HCT116 (cell line): ENCODE measurements at regions not wholly inside any gene's neighbourhood (a gene's known extent, or its start where the extent isn't known, plus 50 kb on each side); places are given as distances from the start of the nearest gene placed in this dataset.
"Not testable (repeated sequence)": the region's sequence is repeated elsewhere in the genome, so short reads cannot be mapped to it uniquely, and the experiment has no call there.

Experiments used
- ATAC-seq: fragments of 200-7000 bp; cut with Tn5 transposase; 2 replicates; pipeline ENCODE4 v1.9.1; 2020; ENCODE audit warnings: mild to moderate bottlenecking, moderate library complexity
- BruUV-seq: library from RNA; stranded (reverse); fragments of 400-500 nt; replicated peaks from 2 replicates; lab custom pipeline; 2021; lab: Mats Ljungman, UMichigan
- CTCF ChIA-PET: fragments of 300-600 bp; sonication (Branson Sonifier 250); formaldehyde crosslinking; loops from one replicate; lab custom pipeline; 2021; ENCODE audit warnings: antibody characterized with exemption; lab: Charles Lee
- POLR2A ChIA-PET: fragments of 300-600, 350-600 bp; sonication (Branson Sonifier 250); formaldehyde crosslinking; loops from one replicate; lab custom pipeline; 2021; ENCODE audit warnings: antibody characterized with exemption; lab: Charles Lee
- RAD21 ChIA-PET, 2 experiments: fragments of 300-600 bp; sonication (Branson Sonifier 250); formaldehyde crosslinking; loops; one replicate each; lab custom pipeline; 2023; ENCODE audit warnings: low total read pairs in 2 of 2; ENCODE audit not compliant: uncharacterized antibody in 2 of 2, unreplicated experiment in 2 of 2, low non-redundant PET in 1 of 2; lab: Charles Lee
- DNase-seq: peaks from one replicate; pipeline ENCODE4 v3.0.0-alpha.2; 2010; ENCODE audit warnings: low read depth, low spot score
- H2AFZ ChIP-seq: fragments of 200-600 bp; shearing (Covaris generic), sonication (generic); 2 replicates; pipeline ENCODE4 v1.6.1; 2017; ENCODE audit warnings: low read depth, mixed run types, mixed read lengths, antibody characterized with exemption, low read length; ENCODE audit not compliant: poor library complexity, severe bottlenecking
- H3K27ac ChIP-seq: 2 replicates; pipeline ENCODE4 v1.5.1; 2012; ENCODE audit warnings: low read depth, low read length
- H3K27me3 ChIP-seq: fragments of 200-600 bp; sonication (generic); 2 replicates; pipeline ENCODE4 v1.6.1; 2016; ENCODE audit warnings: mixed run types, low read length, mixed read lengths; ENCODE audit not compliant: insufficient read depth
- H3K36me3 ChIP-seq, 2 experiments: fragments of 200-500 bp in 1 of 2; fragments of 200-600 bp in 1 of 2; sonication (Bioruptor generic) in 1 of 2; sonication (generic) in 1 of 2; 2 replicates each; pipeline versions ENCODE4 v1.5.1 to v1.6.1; 2014 to 2016; ENCODE audit warnings: low read length in 2 of 2, inconsistent platforms in 1 of 2, mixed read lengths in 1 of 2, mixed run types in 1 of 2; ENCODE audit not compliant: insufficient read depth in 2 of 2, control insufficient read depth in 1 of 2
- H3K4me1 ChIP-seq, 2 experiments: fragments of 200-600 bp in 1 of 2; sonication (generic) in 1 of 2; 2 replicates each; pipeline versions ENCODE4 v1.5.1 to v1.6.1; 2012 to 2017; ENCODE audit warnings: low read length in 2 of 2, inconsistent platforms in 1 of 2, mild to moderate bottlenecking in 1 of 2, mixed read lengths in 1 of 2, mixed run types in 1 of 2, moderate library complexity in 1 of 2; ENCODE audit not compliant: insufficient read depth in 2 of 2, control insufficient read depth in 1 of 2
- H3K4me2 ChIP-seq: fragments of 200-600 bp; sonication (generic); 2 replicates; pipeline ENCODE4 v1.6.1; 2017; ENCODE audit warnings: mixed run types, low read length, mixed read lengths
- H3K4me3 ChIP-seq, 2 experiments: fragments of 200-600 bp in 1 of 2; sonication (generic) in 1 of 2; replicated peaks in 1 of 2; 2 replicates each; pipeline ENCODE4 v1.5.1; 2011 to 2016; ENCODE audit warnings: low read length in 2 of 2, control low read depth in 1 of 2, low read depth in 1 of 2, mild to moderate bottlenecking in 1 of 2, mixed read lengths in 1 of 2, mixed run types in 1 of 2
- H3K79me2 ChIP-seq: fragments of 200-600 bp; sonication (generic); 2 replicates; pipeline ENCODE4 v1.6.1; 2017; ENCODE audit warnings: mild to moderate bottlenecking, mixed run types, low read length, moderate library complexity, mixed read lengths; ENCODE audit not compliant: insufficient read depth
- H3K9ac ChIP-seq: fragments of 200-600 bp; sonication (generic); 2 replicates; pipeline ENCODE4 v1.6.1; 2016; ENCODE audit warnings: low read length, mixed read lengths
- H3K9me2 ChIP-seq: fragments of 200-600 bp; sonication (generic), shearing (Covaris generic); 2 replicates; pipeline ENCODE4 v1.6.1; 2017; ENCODE audit warnings: mixed run types, mild to moderate bottlenecking, moderate library complexity; ENCODE audit not compliant: insufficient read depth
- H3K9me3 ChIP-seq, 2 experiments: fragments of 200-500 bp in 1 of 2; fragments of 200-600 bp in 1 of 2; sonication (Bioruptor generic) in 1 of 2; sonication (generic) in 1 of 2; 2 replicates each; pipeline ENCODE4 v1.6.1; 2014 to 2017; ENCODE audit warnings: low read length in 2 of 2, mixed read lengths in 2 of 2, inconsistent platforms in 1 of 2, low read depth in 1 of 2, mild to moderate bottlenecking in 1 of 2, mixed run types in 1 of 2, moderate library complexity in 1 of 2; ENCODE audit not compliant: control insufficient read depth in 1 of 2, insufficient read depth in 1 of 2
- H4K20me1 ChIP-seq: fragments of 200-600 bp; sonication (generic), shearing (Covaris generic); 2 replicates; pipeline ENCODE4 v1.6.1; 2017; ENCODE audit warnings: mixed run types, mild to moderate bottlenecking, moderate library complexity; ENCODE audit not compliant: insufficient read depth
- CEBPB ChIP-seq: IDR thresholded peaks from 2 replicates; pipeline ENCODE4 v1.6.1; 2012; ENCODE audit warnings: low read depth
- EZH2 ChIP-seq: fragments of 200-600 bp; sonication (generic); IDR thresholded peaks from 2 replicates; pipeline ENCODE4 v1.6.1; 2017; ENCODE audit warnings: antibody characterized with exemption, mixed run types
- FOSL1 ChIP-seq: IDR thresholded peaks from 2 replicates; pipeline ENCODE4 v1.6.1; 2012; ENCODE audit warnings: low read depth
- MAX ChIP-seq: IDR thresholded peaks from 2 replicates; pipeline ENCODE4 v1.6.1; 2012
- intact Hi-C: fragments of 100-400 bp; cut with micrococcal nuclease; formaldehyde crosslinking; loops from 2 replicates; pipeline ENCODE4 v1.10.0; 2022

- Histone ChIP-seq H3K79me2 (no peaks in the 10 kb centered on the region), H3K4me2 (no peak overlapping the region), H3K36me3 (no peaks in the 10 kb centered on the region), H3K27ac (no peak overlapping the region), H2AFZ (no peak overlapping the region), H3K27me3 (no peaks in the 10 kb centered on the region), H3K9me3 (no peaks in the 10 kb centered on the region), H3K4me1 (no peaks in the 10 kb centered on the region), H3K9me2 (no peaks in the 10 kb centered on the region), H3K4me3 (no peak overlapping the region), H4K20me1 (no peaks in the 10 kb centered on the region; the same call in 1 of the 2 replicates), H3K9ac (no peak overlapping the region)
- TF ChIP-seq EZH2 = no peak
- TF ChIP-seq MAX = no peak
- TF ChIP-seq FOSL1 = no peak
- DNase-seq (no peak), ATAC-seq (no peak)
- intact Hi-C loops = no loop called here
- ChIA-PET RAD21 (no interaction called here), CTCF (no interaction called here), POLR2A (no interaction called here)
- BruUV-seq = no TSS peak
These were observed 410.3 kb downstream of the DTWD2 start for GRCh38 chr5:118578093-118578492.

- Histone ChIP-seq H3K4me3 (no peak overlapping the region), H3K9me3 (no peaks in the 10 kb centered on the region), H3K4me2 (no peak overlapping the region), H3K9ac (no peak overlapping the region), H4K20me1 (no peaks in the 10 kb centered on the region; the same call in 1 of the 2 replicates), H3K36me3 (no peaks in the 10 kb centered on the region), H2AFZ (no peak overlapping the region), H3K27ac (no peak overlapping the region), H3K4me1 (no peaks in the 10 kb centered on the region), H3K9me2 (no peaks in the 10 kb centered on the region), H3K79me2 (no peaks in the 10 kb centered on the region), H3K27me3 (no peaks in the 10 kb centered on the region)
- no TSS peak for BruUV-seq
- CTCF ChIA-PET = no interaction called here
- intact Hi-C loops = no loop called here
- ATAC-seq (no peak), DNase-seq (no peak)
- RAD21 ChIA-PET = no interaction called here
- TF ChIP-seq CEBPB = no peak
- POLR2A ChIA-PET = no interaction called here
These were observed 410.7 kb downstream of the DTWD2 start for GRCh38 chr5:118577621-118578020.

- H3K9me2 ChIP-seq, H4K20me1 ChIP-seq, CTCF ChIA-PET, BruUV-seq, POLR2A ChIA-PET, H3K4me2 ChIP-seq, intact Hi-C loops, H3K9ac ChIP-seq, ATAC-seq, H3K79me2 ChIP-seq, H3K27me3 ChIP-seq, H3K4me3 ChIP-seq, H3K4me1 ChIP-seq, H3K9me3 ChIP-seq, RAD21 ChIA-PET, DNase-seq, H2AFZ ChIP-seq, H3K36me3 ChIP-seq, H3K27ac ChIP-seq: not testable (repeated sequence)
These were observed 418.1 kb downstream of the DTWD2 start for GRCh38 chr5:118570276-118570675.

GRCh38 chr5:118569596-118569995 lies 418.8 kb downstream of the DTWD2 start:
- CTCF ChIA-PET, H2AFZ ChIP-seq, H3K79me2 ChIP-seq, H3K4me3 ChIP-seq, DNase-seq, ATAC-seq, BruUV-seq, H3K9me2 ChIP-seq, H3K27me3 ChIP-seq, intact Hi-C loops, H3K9ac ChIP-seq, RAD21 ChIA-PET, H4K20me1 ChIP-seq, H3K4me1 ChIP-seq, H3K4me2 ChIP-seq, H3K9me3 ChIP-seq, H3K27ac ChIP-seq, POLR2A ChIA-PET, H3K36me3 ChIP-seq: not testable (repeated sequence)
